Testis (tissue), 2 donors: ENCODE measurements at regions not wholly inside any gene's neighbourhood (a gene's known extent, or its start where the extent isn't known, plus 50 kb on each side); places are given as distances from the start of the nearest gene placed in this dataset.

Experiments used
- DNase-seq: peaks from one replicate; pipeline ENCODE4 v3.0.0-alpha.2; 2019
- H3K27ac ChIP-seq, 2 donors: fragments of 200-600 bp; sonication (generic); one replicate each; pipeline ENCODE4 v1.5.1; 2019
- H3K27me3 ChIP-seq: fragments of 200-600 bp; sonication (generic); one replicate; pipeline ENCODE4 v1.5.1; 2019
- H3K36me3 ChIP-seq: fragments of 200-600 bp; sonication (generic); one replicate; pipeline ENCODE4 v1.5.1; 2017; ENCODE audit warnings: low read depth; ENCODE audit errors: missing control alignments
- H3K4me1 ChIP-seq: fragments of 200-600 bp; sonication (generic); one replicate; pipeline ENCODE4 v1.5.1; 2019
- H3K4me3 ChIP-seq, 2 donors: fragments of 200-600 bp; sonication (generic); one replicate each; pipeline ENCODE4 v1.5.1; 2017 to 2019
- H3K9me3 ChIP-seq: fragments of 200-600 bp; sonication (generic); one replicate; pipeline ENCODE4 v1.5.1; 2017
- CTCF ChIP-seq, 3 experiments: fragments of 450-650 bp in 2 of 3; fragments of 200-600 bp in 1 of 3; sonication (generic) in 1 of 3; IDR thresholded peaks; one replicate each; pipeline ENCODE4 v1.5.1; 2016 to 2019; ENCODE audit warnings: antibody characterized with exemption in 3 of 3, mild to moderate bottlenecking in 2 of 3, moderate library complexity in 1 of 3
- POLR2A ChIP-seq: fragments of 450-650 bp; IDR thresholded peaks from one replicate; pipeline ENCODE4 v1.6.1; 2017; ENCODE audit warnings: antibody characterized with exemption, mild to moderate bottlenecking, moderate library complexity
- WGBS, 2 donors: methylation state at CpG; one replicate each; pipeline ENCODE4 v1.1.5; 2018; 5-methylcytosine and 5-hydroxymethylcytosine counted together
- intact Hi-C: fragments of 100-400 bp; cut with DNase I; formaldehyde crosslinking; loops from one replicate; pipeline ENCODE4 v1.15.1; 2023; ENCODE audit warnings: low total_unique reads

- H3K27ac ChIP-seq, result no peak overlapping the region
- H3K4me3 ChIP-seq, result no peak overlapping the region
- DNase-seq, result no peak
- no peaks in the 10 kb centered on the region for H3K9me3 ChIP-seq
- TF ChIP-seq CTCF (IDR thresholded peaks at IDR 0.05) (no peak), POLR2A (no peak)
- no peaks in the 10 kb centered on the region for H3K27me3 ChIP-seq
- peaks cover 5% of the 10 kb centered on the region for H3K4me1 ChIP-seq
- no peaks in the 10 kb centered on the region for H3K36me3 ChIP-seq
- intact Hi-C loops, result no loop called here
- 57% methylated on average over 12 of the region's 12 CpGs for WGBS, 2 donors
Measured at GRCh38 chr3:59654480-59655417, 604.9 kb upstream of the CFAP20DC start.

GRCh38 chr3:59654123-59654479 is 604.3 kb upstream of the CFAP20DC start:
- DNase-seq, result peak; percentile 43
- Histone ChIP-seq H3K9me3 (no peaks in the 10 kb centered on the region), H3K36me3 (no peaks in the 10 kb centered on the region), H3K27ac (no peak overlapping the region), H3K4me1 (peaks cover 5% of the 10 kb centered on the region), H3K4me3 (no peak overlapping the region), H3K27me3 (no peaks in the 10 kb centered on the region)
- intact Hi-C loops, result no loop called here
- WGBS, 2 donors, result 33 to 53% methylated on average over 9 of the region's 9 CpGs
- no peak for TF ChIP-seq POLR2A
- no peak for TF ChIP-seq CTCF (IDR thresholded peaks at IDR 0.05)

GRCh38 chr3:59653405-59654122 is 603.7 kb upstream of the CFAP20DC start:
- peaks cover 5% of the 10 kb centered on the region for H3K4me1 ChIP-seq
- H3K27me3 ChIP-seq, result no peaks in the 10 kb centered on the region
- H3K27ac ChIP-seq, result no peak overlapping the region
- intact Hi-C loops, result no loop called here
- no peaks in the 10 kb centered on the region for H3K9me3 ChIP-seq
- DNase-seq, result no peak
- no peaks in the 10 kb centered on the region for H3K36me3 ChIP-seq
- WGBS, 2 donors, result 76 to 78% methylated on average over 7 of the region's 7 CpGs
- no peak overlapping the region for H3K4me3 ChIP-seq
- no peak for TF ChIP-seq POLR2A
- TF ChIP-seq CTCF (IDR thresholded peaks at IDR 0.05), result no peak

- Histone ChIP-seq H3K9me3 (no peaks in the 10 kb centered on the region), H3K4me1 (no peaks in the 10 kb centered on the region), H3K36me3 (no peaks in the 10 kb centered on the region), H3K27ac (no peak overlapping the region), H3K4me3 (no peak overlapping the region), H3K27me3 (no peaks in the 10 kb centered on the region)
- no peak for TF ChIP-seq POLR2A
- TF ChIP-seq CTCF (IDR thresholded peaks at IDR 0.05), result no peak
- DNase-seq, result no peak
- WGBS, 2 donors, result 82 to 87% methylated on average over 4 to 7 of the region's 7 CpGs
- intact Hi-C loops, result no loop called here
Measured at GRCh38 chr3:59644479-59645402, 594.9 kb upstream of the CFAP20DC start.
